Esophagus mucosa (tissue), 1 donor: ENCODE measurements at regions not wholly inside any gene's neighbourhood (a gene's known extent, or its start where the extent isn't known, plus 50 kb on each side); places are given as distances from the start of the nearest gene placed in this dataset.
A peak's percentile ranks its signal among the peaks of the same experiment; 100 is the strongest.
"Not testable (repeated sequence)": the region's sequence is repeated elsewhere in the genome, so short reads cannot be mapped to it uniquely, and the experiment has no call there.

Source experiments
- ATAC-seq: fragments of 200-7000 bp; cut with Tn5 transposase; one replicate; pipeline ENCODE4 v1.9.1; 2020
- donor health status: DM: yes; HTN: yes; CAD: no.

DNA sequence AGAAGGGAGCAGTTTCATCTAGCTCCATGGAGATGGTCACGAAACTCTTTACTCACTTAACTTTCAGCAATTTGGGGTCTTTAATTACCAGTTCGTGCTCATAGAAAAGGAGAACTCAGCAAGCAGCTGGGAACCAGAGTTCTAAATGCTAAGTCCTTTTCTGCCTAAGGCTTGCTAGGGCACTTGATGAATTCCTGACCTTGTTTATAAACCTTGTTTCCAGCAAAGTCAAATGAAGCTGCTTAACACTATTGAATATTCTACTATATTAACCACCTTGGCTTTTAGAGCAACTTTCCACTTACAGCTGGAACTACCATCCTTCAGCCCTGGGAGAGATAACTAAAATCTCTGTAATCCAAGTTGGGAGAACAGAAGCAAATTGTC, 79.5 kb upstream of the TSC22D2 start:
- no peak for ATAC-seq

DNA sequence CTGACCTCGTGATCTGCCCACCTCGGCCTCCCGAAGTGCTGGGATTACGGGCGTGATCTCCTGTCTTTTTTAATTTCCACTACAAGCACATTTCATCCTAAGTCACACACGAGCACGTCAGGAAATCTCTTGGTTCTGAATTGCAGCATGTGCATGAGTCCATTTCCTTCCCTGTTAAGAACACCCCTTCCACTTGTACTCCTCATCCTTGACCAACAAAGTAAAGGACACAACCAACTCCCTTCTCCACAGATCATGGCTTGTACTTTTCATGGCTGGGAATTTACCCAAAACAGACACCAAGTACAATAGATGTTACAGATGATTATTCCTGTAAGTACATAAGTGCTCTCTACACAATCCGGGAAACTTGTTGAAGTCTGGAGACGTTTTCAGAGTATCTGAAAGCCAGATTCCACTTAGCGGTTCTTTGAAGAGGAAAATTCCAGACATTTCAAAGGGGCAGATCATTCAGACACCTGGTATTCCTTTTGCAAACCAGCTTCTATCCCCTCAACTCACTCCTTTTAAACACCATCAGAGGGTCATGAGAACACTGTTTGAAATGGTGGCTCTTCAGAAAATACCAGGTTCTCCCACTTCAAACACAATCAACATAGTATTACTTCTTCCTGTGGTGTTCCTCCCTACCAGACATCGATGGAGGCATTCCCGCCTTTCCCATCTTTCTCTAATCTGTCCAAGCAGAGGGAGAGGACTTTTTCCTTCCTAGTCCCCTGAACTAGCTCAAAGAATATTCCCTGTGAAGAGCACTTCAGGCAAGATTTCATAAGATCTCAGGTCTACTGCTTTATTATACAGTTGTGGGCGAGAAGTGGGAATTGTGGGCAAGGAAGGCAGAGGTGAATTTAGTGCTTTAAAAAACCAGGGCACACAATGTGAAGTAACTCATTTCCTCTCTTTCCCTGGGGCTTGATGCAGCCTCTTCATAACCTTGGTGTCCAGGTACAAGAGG, 80.1 kb upstream of the TSC22D2 start:
- no peak for ATAC-seq

DNA sequence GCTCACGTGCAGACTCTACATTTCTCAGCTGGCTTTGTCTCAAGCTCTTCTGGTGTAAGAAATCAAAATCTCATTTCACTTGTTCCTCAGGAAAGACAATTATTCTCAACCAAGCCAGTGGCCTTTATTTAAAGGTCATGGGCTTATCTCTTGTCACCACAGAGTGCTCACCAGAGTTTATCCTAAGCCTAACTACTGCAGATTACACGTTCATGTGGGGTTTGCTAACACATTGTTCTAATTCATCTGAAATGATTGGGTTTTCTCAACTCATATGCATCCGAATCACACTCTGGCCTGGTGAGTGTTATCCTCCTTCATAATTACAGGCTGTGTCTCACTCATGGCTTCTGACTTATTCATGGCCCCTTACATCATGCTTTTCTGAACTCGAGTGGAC, 83.3 kb upstream of the TSC22D2 start:
- peak; percentile 30 for ATAC-seq

DNA sequence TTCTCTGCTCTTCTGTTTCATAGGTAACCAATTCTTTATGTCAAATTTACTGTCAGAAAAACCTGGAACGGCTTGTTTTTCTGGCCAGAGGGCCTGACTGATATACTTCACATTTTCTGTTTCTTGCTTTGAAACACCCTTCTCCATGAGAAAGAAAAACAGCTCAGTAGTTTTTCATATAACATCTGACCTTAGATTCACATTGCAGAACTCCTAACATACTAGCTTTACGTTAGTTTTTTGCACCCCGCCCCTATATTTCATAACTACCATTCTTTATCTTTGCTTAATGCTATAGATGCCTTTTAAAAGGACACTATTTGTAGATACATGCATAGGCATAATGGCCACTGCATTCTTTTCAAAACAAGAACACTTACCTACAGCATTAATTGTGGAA, 83.9 kb upstream of the TSC22D2 start:
- no peak for ATAC-seq

DNA sequence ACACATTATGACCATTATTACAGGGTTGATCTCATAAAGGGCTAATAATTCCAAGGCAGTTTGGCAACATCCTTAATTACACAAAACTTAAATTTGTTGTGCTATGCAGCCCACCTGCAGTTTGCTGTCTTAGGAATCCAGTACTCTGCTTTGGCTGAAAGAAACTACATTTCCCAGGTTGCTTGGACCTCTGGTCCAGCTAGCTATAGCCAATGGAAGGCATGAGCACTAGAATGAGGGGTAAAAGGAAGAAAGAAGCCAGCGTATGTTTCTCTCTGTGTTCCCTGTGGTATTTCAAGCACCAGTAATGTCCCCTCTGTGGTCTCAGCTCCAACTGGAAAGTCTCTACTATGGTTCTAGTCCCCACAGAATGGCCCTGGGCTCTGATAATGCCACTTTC, 84.3 kb upstream of the TSC22D2 start:
- ATAC-seq = no peak

DNA sequence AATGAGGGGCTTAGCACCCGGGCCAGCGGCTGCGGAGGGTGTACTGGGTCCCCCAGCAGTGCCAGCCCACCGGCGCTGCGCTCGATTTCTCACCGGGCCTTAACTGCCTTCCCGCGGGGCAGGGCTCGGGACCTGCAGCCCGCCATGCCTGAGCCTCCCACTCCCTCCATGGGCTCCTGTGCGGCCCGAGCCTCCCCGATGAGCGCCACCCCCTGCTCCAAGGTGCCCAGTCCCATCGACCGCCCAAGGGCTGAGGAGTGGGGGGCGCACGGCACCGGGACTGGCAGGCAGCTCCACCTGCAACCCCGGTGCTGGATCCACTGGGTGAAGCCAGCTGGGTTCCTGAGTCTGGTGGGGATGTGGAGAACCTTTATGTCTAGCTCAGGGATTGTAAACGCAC, 85.0 kb upstream of the TSC22D2 start:
- ATAC-seq = not testable (repeated sequence)

DNA sequence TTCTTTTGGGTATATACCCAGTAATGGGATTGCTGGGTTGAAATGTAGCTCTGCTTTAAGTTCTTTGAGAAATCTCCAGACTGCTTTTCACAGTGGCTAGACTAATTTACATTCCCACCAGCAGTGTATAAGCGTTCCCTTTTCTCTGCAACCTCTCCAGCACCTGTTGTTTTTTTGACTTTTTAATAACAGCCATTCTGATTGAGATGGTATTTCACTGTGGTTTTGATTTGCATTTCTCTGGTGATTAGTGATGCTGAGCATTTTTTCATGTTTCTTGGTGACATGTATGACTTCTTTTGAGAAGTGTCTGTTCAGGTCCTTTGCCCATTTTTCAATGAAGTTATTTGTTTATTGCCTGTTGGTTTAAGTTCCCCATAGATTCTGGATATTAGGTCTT, 87.1 kb upstream of the TSC22D2 start:
- not testable (repeated sequence) for ATAC-seq

DNA sequence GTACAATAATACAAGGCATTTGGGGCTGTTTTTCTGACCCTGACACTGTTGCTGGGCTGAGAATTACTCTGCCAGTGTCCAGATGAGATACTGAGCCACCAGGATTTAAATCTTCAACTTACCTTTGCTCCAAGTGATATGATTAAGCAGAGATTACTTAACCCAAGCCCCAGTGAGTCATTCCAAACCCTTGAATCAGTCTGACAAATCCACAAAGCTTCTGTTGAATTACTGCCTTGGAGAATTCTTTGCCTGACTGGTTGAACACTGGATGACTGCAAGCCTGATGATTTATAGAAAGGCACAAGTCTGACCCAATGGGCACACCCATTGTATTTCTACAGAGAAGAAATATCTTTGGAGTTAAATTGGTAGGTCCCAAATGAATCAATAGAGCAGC, 88.2 kb upstream of the TSC22D2 start:
- ATAC-seq = peak; percentile 98

DNA sequence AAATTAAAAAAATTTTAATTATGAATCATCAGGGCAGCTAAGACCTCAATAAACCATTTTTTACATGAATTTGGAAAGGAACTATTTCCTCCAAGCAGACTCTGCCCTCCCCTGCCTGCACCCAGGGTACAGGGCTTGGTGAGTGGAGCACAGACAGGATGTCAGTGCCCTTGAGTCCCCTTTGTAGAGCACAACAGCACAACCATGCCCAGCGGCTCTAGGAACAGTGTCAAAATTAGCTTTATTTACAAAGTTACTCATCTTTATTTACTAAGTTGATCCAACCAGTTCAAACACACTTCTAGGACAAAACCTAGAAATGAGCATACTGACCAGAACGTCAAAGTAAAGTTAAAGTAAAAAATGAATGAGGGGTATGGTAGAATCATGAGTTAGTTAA, 90.6 kb upstream of the TSC22D2 start:
- ATAC-seq = no peak

DNA sequence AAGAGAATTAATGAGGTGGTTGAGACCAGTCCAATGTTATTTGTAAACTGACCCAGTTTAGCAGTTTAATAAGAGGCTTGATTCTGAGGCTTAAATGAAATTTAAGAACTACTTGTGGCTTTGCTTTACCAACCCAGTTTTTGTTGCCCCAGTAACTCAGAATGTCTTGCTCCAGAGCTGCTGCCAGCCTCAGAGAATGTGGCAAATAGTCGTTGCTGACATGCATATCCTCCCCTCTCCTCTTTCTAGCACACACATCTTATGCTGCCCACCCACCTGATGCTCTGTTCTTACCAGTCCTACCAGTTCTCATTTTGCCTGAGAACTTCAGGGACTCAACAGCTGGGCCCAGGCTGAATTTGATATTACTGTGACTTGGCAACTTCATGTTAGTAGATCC, 92.4 kb upstream of the TSC22D2 start:
- no peak for ATAC-seq

DNA sequence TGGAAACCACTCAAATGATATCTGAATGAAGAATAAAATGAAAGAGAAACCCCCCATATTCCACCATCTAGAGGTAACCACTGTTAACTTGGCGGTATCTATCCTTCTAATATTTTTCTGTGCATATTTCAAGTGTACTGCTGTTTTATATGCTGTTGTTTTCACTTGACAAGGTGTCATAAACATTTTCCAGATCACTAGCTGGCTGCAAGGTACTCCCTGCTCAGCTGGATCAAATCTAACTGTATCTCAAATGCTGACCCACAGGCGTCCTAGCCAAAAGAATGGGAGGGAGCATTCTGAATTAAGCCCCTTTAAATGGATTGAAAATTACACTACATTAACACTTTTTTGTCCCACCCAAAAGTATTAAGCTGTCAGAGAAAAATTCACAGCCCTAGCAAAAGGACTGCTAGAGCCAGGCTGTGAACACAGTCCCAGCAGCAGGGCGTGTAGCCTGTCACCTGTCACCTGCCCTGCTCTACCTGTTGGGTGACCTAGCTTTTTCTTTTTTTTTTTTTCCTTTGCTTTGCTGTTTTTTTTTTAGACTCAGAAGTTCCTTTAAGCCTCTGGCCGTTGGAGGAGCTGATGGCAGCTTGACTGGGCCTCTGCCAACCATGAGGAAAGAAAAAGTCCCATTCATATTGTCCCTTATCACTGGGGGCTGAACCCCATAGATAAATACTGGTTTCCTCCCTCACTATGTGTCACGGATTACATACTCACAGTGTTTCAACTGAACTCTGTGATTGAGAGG, 93.7 kb upstream of the TSC22D2 start:
- ATAC-seq = peak; percentile 90

DNA sequence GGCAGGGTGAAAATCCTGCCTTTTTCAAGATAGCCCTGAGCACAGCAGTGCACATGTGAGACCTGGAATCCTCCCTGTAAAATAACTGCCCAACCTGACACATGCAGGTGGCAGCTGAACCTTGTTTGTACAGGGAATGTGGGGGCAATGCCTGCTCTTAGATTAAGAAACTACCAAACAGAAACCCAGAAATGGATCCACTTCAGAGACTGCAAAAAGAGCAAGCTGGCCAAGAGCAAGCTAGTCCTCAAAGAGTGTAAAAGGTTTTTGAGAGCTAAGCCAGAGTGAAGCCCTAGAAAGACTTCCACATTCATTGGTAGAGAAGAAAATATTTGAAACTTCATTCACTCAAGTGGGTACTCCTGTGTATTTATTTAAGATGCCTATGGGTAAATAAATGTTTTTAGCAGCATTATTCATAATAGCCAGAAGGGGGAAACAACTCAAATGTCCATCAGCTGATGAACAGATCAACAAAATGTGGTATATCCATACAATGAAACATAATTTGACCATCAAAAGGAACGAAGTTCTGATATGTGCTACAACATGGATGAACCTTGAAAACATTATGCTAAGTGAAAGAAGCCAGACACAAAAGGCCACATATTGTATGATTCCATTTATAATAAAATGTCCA, 96.0 kb upstream of the TSC22D2 start:
- no peak for ATAC-seq

DNA sequence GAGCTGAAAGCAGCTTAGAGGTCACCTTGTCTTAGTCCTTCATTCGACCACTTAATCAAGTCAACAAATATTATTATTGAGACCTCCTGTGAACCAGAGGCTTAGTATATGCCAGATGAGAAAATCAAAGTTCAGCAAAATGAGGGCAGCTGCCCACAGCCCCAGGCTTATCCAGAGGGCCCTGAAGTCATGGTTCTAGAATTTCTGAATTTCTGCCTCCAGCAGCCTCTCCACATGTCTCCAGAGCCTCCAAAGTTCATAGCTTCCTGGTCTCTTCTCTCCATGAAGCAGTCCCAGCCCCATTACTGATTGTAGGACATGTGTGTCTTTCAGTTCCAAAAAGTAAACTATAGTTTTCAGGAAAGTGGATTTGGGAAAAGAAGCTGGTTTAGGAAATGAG, 96.9 kb upstream of the TSC22D2 start:
- ATAC-seq = no peak

DNA sequence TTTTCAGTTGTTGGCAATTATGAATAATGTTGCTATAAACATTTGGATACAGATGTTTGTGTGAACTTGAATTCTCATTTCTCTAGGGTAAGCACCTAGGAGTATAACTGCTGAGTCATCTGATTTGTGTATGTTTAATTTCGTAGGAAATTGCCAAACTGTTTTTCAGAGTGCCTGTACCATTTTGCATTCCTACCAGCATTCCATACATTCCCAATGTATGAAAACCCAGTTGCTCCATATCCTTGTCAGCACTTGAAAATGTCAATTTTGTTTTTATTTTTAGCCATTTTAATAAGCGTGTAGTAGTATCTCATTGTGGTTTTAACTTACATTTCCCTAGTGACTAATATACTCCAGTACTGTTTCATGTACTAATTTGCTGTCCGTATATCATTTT, 98.5 kb upstream of the TSC22D2 start:
- ATAC-seq = no peak

DNA sequence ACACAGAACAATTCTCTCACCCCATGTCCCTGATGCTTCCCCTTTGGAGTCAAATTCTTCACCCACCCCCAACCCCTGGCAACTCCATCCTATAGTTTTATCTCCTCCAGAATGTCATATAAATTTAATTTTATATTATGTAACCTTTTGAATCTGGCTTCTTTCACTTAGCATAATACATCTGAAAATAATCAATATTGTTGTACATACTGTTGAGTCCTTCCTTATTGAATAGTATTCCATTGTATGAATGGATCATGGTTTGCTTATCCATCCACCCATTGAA, 98.9 kb upstream of the TSC22D2 start:
- ATAC-seq = no peak

DNA sequence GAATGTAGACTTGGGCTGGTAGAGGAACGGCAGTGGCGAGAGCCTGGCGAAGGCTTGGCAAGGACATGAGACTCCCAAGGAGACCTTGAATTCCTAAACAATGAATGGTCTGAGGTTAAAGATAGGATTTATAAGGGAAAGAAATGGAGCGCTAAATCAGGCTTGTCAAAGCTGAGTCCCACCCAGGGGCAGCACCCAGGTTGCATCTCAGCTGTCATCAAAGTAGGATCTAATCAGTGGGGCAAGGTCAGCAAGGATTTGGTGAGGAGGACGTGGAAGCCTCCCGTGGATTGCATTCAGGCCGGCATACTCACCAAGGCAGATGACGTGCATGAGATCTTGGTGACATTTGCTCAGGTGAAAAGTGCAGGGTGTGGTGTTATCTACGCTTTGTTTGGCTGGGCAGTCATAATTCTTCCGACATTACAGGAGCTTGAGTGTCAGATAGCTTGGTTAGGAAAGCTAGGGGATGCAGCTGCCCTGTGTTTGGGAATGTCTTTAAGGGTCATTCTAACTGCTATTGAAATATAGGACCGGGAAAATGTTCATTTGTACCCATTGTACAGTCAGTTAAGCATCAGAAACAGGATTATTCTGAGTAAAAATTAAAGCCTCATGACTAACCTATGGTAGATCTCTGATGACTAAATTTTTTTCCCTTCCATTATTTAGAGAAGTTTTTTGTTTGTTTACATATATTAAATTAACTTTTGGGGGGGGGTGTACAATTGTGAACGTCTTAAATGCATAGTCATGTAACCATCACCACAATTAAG, 99.4 kb upstream of the TSC22D2 start:
- peak; percentile 61 for ATAC-seq

DNA sequence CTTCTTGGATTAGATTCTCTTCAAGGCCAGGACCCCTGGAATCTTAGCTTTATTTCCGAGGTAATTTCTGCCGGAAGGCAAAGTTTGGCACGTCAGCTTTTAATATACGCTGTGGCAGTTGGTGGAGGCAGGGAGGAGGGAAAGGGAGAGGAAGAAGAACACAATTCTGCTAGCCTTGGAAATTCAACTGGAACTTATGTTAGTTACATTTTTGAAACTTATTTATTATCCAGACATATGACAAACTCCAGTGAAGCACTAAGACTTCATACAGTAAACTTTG, 100.1 kb upstream of the TSC22D2 start:
- ATAC-seq = no peak

DNA sequence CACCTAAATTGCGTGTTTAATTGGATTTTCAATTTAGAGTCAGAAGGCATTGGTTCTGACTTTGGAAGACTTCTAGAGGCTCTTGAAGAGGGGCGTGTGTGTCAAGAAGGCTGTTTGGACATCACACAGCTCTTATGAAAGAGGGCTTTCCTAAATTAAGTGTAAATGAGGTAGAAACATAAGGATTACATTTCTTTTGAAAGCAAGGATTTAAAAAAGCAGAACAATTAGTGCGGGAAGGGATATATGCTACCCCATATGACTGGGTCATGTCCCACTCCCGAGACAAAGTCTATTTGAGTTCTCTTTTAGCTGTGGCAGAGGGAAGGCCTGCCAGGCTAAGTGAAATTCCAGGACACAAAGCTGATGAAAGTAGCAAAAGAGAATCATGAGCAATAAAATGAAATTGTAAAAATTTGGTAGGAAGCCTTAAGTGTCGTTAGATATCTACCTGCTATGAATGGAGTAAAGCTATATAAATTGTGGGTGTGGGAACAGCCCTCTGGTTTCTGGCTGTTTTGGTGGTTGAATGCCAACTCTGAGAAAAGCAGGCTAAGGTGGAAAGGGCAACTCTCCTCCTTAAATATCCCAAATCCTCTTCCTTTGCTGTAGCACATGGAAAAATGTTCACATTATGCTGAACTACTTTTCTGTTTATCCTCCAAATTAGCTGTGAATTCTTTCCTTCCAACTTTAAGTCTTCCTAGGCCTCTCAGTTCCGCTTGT, 100.6 kb upstream of the TSC22D2 start:
- ATAC-seq = no peak

DNA sequence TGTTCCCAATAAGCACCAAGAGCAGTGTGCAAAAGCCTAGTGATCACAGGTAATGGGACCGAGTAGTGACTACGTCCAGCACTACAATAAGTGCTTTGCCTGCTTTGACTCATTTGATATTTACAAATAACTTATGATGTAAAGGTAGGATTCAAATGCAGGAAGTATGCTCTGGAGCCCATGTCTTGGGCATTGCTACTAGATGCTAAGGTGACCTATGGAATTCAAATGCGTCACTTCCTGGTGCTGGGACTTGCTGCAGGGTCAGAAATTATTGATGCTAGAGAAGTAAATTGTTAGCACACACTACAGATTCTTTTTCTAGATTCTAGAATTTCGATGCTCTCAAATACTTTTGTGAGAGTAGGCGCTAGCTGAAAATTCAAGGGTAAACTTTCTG, 101.2 kb upstream of the TSC22D2 start:
- peak; percentile 42 for ATAC-seq

DNA sequence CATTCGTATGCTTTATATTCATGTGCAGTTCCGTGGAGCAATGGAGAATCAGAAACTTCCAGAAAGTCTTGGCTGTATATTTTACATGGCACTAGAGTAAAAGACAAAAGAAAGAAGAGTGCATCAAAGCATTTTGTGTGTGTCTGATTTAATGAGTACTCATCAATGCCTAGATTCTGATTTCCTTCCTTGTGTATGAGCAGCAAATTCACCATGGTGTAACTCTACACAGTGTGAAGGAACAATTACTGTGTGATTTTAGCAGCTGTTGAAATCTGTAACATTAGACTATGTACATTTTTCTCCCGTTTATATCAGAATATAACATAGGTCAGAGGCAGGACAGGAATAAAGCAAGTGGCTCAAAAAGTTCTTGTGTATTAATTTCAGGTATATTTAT, 102.0 kb upstream of the TSC22D2 start:
- ATAC-seq = no peak

DNA sequence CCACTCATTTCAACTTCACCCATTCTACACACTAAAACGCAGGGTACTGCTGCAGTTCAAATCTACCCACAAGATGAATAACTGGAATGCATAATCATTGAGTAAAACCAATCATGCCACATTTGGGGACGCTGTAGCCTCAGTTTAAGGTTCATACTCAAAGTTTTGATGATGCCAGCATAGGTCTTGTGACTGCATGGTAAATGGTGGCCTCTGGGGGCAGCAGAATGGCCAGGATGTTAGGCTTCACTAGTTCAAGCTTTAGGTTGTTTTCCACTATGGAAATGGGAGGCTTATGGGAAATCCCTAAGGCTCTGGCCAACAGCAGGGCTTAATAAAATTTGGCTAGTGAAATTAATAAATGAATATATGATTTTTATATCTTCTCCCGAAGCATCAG, 104.3 kb upstream of the TSC22D2 start:
- peak; percentile 56 for ATAC-seq

DNA sequence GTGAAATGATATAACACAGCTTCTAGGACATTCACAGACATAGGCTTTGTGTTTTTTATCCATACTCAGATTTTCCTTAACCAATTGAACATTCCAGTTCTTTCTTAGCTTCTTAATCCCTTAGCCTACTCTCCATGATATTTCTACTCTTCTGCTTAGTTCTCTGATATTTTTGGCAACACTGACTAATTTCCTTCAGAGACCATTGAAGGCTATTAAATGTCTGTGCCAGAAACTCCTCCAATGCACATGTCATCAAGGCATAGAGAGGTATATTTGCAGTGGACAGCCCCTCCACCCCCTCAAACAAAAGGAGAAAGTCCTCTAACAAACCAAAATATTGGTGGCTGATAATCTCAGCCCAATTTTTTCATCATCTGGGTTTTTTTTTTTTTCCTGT, 105.9 kb upstream of the TSC22D2 start:
- no peak for ATAC-seq
